ENCODE measurements at regions not wholly inside any gene's neighbourhood (a gene's known extent, or its start where the extent isn't known, plus 50 kb on each side); places are given as distances from the start of the nearest gene placed in this dataset.
"Not testable (repeated sequence)": the region's sequence is repeated elsewhere in the genome, so short reads cannot be mapped to it uniquely, and the experiment has no call there.

GRCh38 chr7:76736724-76737123, 109.6 kb upstream of the POMZP3 start:
- TF ChIP-seq CTCF (conservative IDR thresholded peaks at IDR 0.05; ENCODE audit: low read depth, low read length); EZH2 (IDR thresholded peaks at IDR 0.05; ENCODE audit: borderline replicate concordance, low read depth, low read length, poor library complexity, severe bottlenecking): not testable (repeated sequence)
